ENCODE measurements at regions not wholly inside any gene's neighbourhood (a gene's known extent, or its start where the extent isn't known, plus 50 kb on each side); places are given as distances from the start of the nearest gene placed in this dataset.

GRCh38 chr2:195038153-195038552 is 618.9 kb upstream of the SLC39A10 start:
- TF ChIP-seq WIZ (CRISPR knock-in tag; IDR thresholded peaks at IDR 0.05): no peak
- Histone ChIP-seq H3K4me2 (ENCODE audit: low read depth, low read length) (no peak overlapping the region), H3K4me1 (ENCODE audit: insufficient read depth, low read length) (no peaks in the 10 kb centered on the region), H3K9me3 (ENCODE audit: low read length) (0 out of 2 replicates have a peak, but pooled peaks cover 4% of the 10 kb centered on the region), H2AFZ (ENCODE audit: low read length) (no peak overlapping the region), H3K4me3 (replicated peaks in 1 of 3; ENCODE audit: insufficient read depth in 1 of 3, low read depth in 2 of 3, low read length in 3 of 3) (no peak overlapping the region), H3K79me2 (ENCODE audit: insufficient read depth, low read length) (no peaks in the 10 kb centered on the region), H3K36me3 (replicated peaks in 1 of 2; ENCODE audit: control insufficient read depth in 1 of 2, insufficient read depth in 2 of 2, low read length in 2 of 2) (no peaks in the 10 kb centered on the region), H3K27ac (ENCODE audit: extremely low read length, insufficient read depth, low read length) (no peak overlapping the region), H4K20me1 (ENCODE audit: insufficient read depth, low read length) (no peaks in the 10 kb centered on the region), H3K9ac (ENCODE audit: insufficient read depth, low read depth, low read length) (no peak overlapping the region), H3K27me3 (ENCODE audit: control insufficient read depth in 1 of 2, insufficient read depth in 2 of 2, low read length in 2 of 2) (no peaks in the 10 kb centered on the region)
- no peak for FAIRE-seq
- ATAC-seq: no peak
- BruUV-seq (replicated peaks): no TSS peak
- intact Hi-C loops (cut with micrococcal nuclease; ENCODE audit: unreplicated experiment) (no loop called here), in situ Hi-C loops (cut with HindIII; ENCODE audit: extremely low pct_ligation_motif_present, low pct_unique_long_range_greater_than_20kb) (no loop called here)
- POLR2A ChIA-PET: no interaction called here
- WGBS (ENCODE audit: low lambda C conversion rate): 1% methylated on average over 2 of the region's 2 CpGs
- no peak for DNase-seq (ENCODE audit: low spot score)
- CTCF ChIA-PET (ENCODE audit: low intra/inter-chr PET ratio, low total read pairs): no interaction called here

- no peak overlapping the region for H3K9ac ChIP-seq (ENCODE audit: insufficient read depth, low read depth, low read length)
- DNase-seq (ENCODE audit: low spot score) (no peak), FAIRE-seq (no peak), ATAC-seq (no peak)
- H3K9me3 ChIP-seq (ENCODE audit: low read length): 0 out of 2 replicates have a peak, but pooled peaks cover 4% of the 10 kb centered on the region
- no peak overlapping the region for H3K4me3 ChIP-seq (replicated peaks in 1 of 3; ENCODE audit: insufficient read depth in 1 of 3, low read depth in 2 of 3, low read length in 3 of 3)
- ChIA-PET POLR2A (no interaction called here), CTCF (ENCODE audit: low intra/inter-chr PET ratio, low total read pairs) (no interaction called here)
- BruUV-seq (replicated peaks): no TSS peak
- H3K4me2 ChIP-seq (ENCODE audit: low read depth, low read length): no peak overlapping the region
- H2AFZ ChIP-seq (ENCODE audit: low read length): no peak overlapping the region
- in situ Hi-C loops (cut with HindIII; ENCODE audit: extremely low pct_ligation_motif_present, low pct_unique_long_range_greater_than_20kb): no loop called here
- intact Hi-C loops (cut with micrococcal nuclease; ENCODE audit: unreplicated experiment): no loop called here
- 7% methylated on average over 2 of the region's 2 CpGs for WGBS (ENCODE audit: low lambda C conversion rate)
- no peaks in the 10 kb centered on the region for H3K79me2 ChIP-seq (ENCODE audit: insufficient read depth, low read length)
- no peaks in the 10 kb centered on the region for H4K20me1 ChIP-seq (ENCODE audit: insufficient read depth, low read length)
- H3K27me3 ChIP-seq (ENCODE audit: control insufficient read depth in 1 of 2, insufficient read depth in 2 of 2, low read length in 2 of 2): no peaks in the 10 kb centered on the region
- no peak overlapping the region for H3K27ac ChIP-seq (ENCODE audit: extremely low read length, insufficient read depth, low read length)
- H3K4me1 ChIP-seq (ENCODE audit: insufficient read depth, low read length): no peaks in the 10 kb centered on the region
- H3K36me3 ChIP-seq (replicated peaks in 1 of 2; ENCODE audit: control insufficient read depth in 1 of 2, insufficient read depth in 2 of 2, low read length in 2 of 2): no peaks in the 10 kb centered on the region
- TF ChIP-seq AFF4 (CRISPR knock-in tag; IDR thresholded peaks at IDR 0.05) (no peak), MTF2 (CRISPR knock-in tag; IDR thresholded peaks at IDR 0.05; ENCODE audit: borderline replicate concordance) (no peak), TCF7 (IDR thresholded peaks at IDR 0.05; ENCODE audit: low read depth) (no peak), ASH2L (IDR thresholded peaks at IDR 0.05; ENCODE audit: insufficient read length, low read depth, low read length) (no peak), NFAT5 (CRISPR knock-in tag; IDR thresholded peaks at IDR 0.05) (no peak), ZNF660 (CRISPR knock-in tag; IDR thresholded peaks at IDR 0.05; ENCODE audit: borderline replicate concordance, low read depth) (no peak), FOXK1 (CRISPR knock-in tag; IDR thresholded peaks at IDR 0.05; ENCODE audit: borderline replicate concordance, low read depth) (no peak), SMAD1 (CRISPR knock-in tag; IDR thresholded peaks at IDR 0.05; ENCODE audit: borderline replicate concordance, low read depth) (no peak), GATA4 (IDR thresholded peaks at IDR 0.05; ENCODE audit: borderline replicate concordance, low read depth) (no peak)
Measured at GRCh38 chr2:195037045-195037444, 620.0 kb upstream of the SLC39A10 start.
